Nephron (organoid): ENCODE measurements at regions not wholly inside any gene's neighbourhood (a gene's known extent, or its start where the extent isn't known, plus 50 kb on each side); places are given as distances from the start of the nearest gene placed in this dataset.

Source experiments
- H3K27ac Mint-ChIP-seq, 3 experiments: 2 replicates each; pipeline ENCODE4 v1.8.0; 2020; ENCODE audit warnings: mixed read lengths in 3 of 3, mild to moderate bottlenecking in 2 of 3, moderate library complexity in 1 of 3
- H3K27me3 Mint-ChIP-seq: 2 replicates; pipeline ENCODE4 v1.8.0; 2021; ENCODE audit warnings: low read depth, mild to moderate bottlenecking, moderate library complexity, mixed read lengths
- H3K36me3 Mint-ChIP-seq: 2 replicates; pipeline ENCODE4 v1.8.0; 2020; ENCODE audit warnings: low read depth, mixed read lengths
- H3K4me1 Mint-ChIP-seq: 2 replicates; pipeline ENCODE4 v1.8.0; 2020; ENCODE audit warnings: mixed read lengths
- H3K4me3 Mint-ChIP-seq, 3 experiments: 2 replicates each; pipeline ENCODE4 v1.8.0; 2020; ENCODE audit warnings: mild to moderate bottlenecking in 3 of 3, mixed read lengths in 3 of 3, moderate library complexity in 2 of 3
- H3K9me3 Mint-ChIP-seq: 2 replicates; pipeline ENCODE4 v1.8.0; 2020; ENCODE audit warnings: mixed read lengths
- CTCF ChIP-seq, 3 experiments: fragments of 200-600 bp; sonication (generic); IDR thresholded peaks; one replicate each; pipeline ENCODE4 v1.5.0; 2021; ENCODE audit warnings: antibody characterized with exemption in 3 of 3; ENCODE audit not compliant: unreplicated experiment in 3 of 3

GRCh38 chr10:83184641-83185040, 954.7 kb upstream of the GHITM start:
- no peak overlapping the region for H3K4me3 Mint-ChIP-seq
- no peaks in the 10 kb centered on the region for H3K27me3 Mint-ChIP-seq
- H3K9me3 Mint-ChIP-seq, result no peaks in the 10 kb centered on the region
- H3K36me3 Mint-ChIP-seq, result no peaks in the 10 kb centered on the region
- no peaks in the 10 kb centered on the region for H3K4me1 Mint-ChIP-seq
- TF ChIP-seq CTCF (IDR thresholded peaks at IDR 0.05; ENCODE audit: unreplicated experiment in 3 of 3), result no peak
- no peak overlapping the region for H3K27ac Mint-ChIP-seq

- H3K4me1 Mint-ChIP-seq, result no peaks in the 10 kb centered on the region
- H3K27me3 Mint-ChIP-seq, result no peaks in the 10 kb centered on the region
Measured at GRCh38 chr10:83190614-83191013, 948.7 kb upstream of the GHITM start.

GRCh38 chr10:83193026-83193425, 946.3 kb upstream of the GHITM start:
- Mint-ChIP-seq H3K27ac (no peak overlapping the region), H3K9me3 (no peaks in the 10 kb centered on the region), H3K4me3 (no peak overlapping the region), H3K36me3 (no peaks in the 10 kb centered on the region), H3K4me1 (no peaks in the 10 kb centered on the region), H3K27me3 (no peaks in the 10 kb centered on the region)
- TF ChIP-seq CTCF (IDR thresholded peaks at IDR 0.05; ENCODE audit: unreplicated experiment in 3 of 3), result no peak

More at GRCh38 chr10:83190614-83191013, 948.7 kb upstream of the GHITM start:
- no peak overlapping the region for H3K4me3 Mint-ChIP-seq
- H3K36me3 Mint-ChIP-seq, result no peaks in the 10 kb centered on the region
- H3K27ac Mint-ChIP-seq, result no peak overlapping the region
- TF ChIP-seq CTCF (IDR thresholded peaks at IDR 0.05; ENCODE audit: unreplicated experiment in 3 of 3), result no peak
- no peaks in the 10 kb centered on the region for H3K9me3 Mint-ChIP-seq

- no peak overlapping the region for H3K4me3 Mint-ChIP-seq
- no peak for TF ChIP-seq CTCF (IDR thresholded peaks at IDR 0.05; ENCODE audit: unreplicated experiment in 3 of 3)
- no peaks in the 10 kb centered on the region for H3K27me3 Mint-ChIP-seq
- H3K9me3 Mint-ChIP-seq, result no peaks in the 10 kb centered on the region
- H3K27ac Mint-ChIP-seq, result no peak overlapping the region
- H3K36me3 Mint-ChIP-seq, result no peaks in the 10 kb centered on the region
- no peaks in the 10 kb centered on the region for H3K4me1 Mint-ChIP-seq
Measured at GRCh38 chr10:83195021-83195420, 944.3 kb upstream of the GHITM start.

GRCh38 chr10:83199374-83199773, 939.9 kb upstream of the GHITM start:
- no peak overlapping the region for H3K27ac Mint-ChIP-seq
- no peak overlapping the region for H3K4me3 Mint-ChIP-seq
- H3K27me3 Mint-ChIP-seq, result no peaks in the 10 kb centered on the region
- no peaks in the 10 kb centered on the region for H3K36me3 Mint-ChIP-seq
- peaks cover 10% of the 10 kb centered on the region for H3K9me3 Mint-ChIP-seq
- no peaks in the 10 kb centered on the region for H3K4me1 Mint-ChIP-seq
- no peak for TF ChIP-seq CTCF (IDR thresholded peaks at IDR 0.05; ENCODE audit: unreplicated experiment in 3 of 3)

- Mint-ChIP-seq H3K9me3 (peaks cover 10% of the 10 kb centered on the region), H3K27ac (no peak overlapping the region), H3K36me3 (no peaks in the 10 kb centered on the region), H3K4me1 (peaks cover 6% of the 10 kb centered on the region), H3K4me3 (no peak overlapping the region), H3K27me3 (no peaks in the 10 kb centered on the region)
- no peak for TF ChIP-seq CTCF (IDR thresholded peaks at IDR 0.05; ENCODE audit: unreplicated experiment in 3 of 3)
Measured at GRCh38 chr10:83205861-83206260, 933.4 kb upstream of the GHITM start.
